ENCODE measurements at regions not wholly inside any gene's neighbourhood (a gene's known extent, or its start where the extent isn't known, plus 50 kb on each side); places are given as distances from the start of the nearest gene placed in this dataset.

DNA sequence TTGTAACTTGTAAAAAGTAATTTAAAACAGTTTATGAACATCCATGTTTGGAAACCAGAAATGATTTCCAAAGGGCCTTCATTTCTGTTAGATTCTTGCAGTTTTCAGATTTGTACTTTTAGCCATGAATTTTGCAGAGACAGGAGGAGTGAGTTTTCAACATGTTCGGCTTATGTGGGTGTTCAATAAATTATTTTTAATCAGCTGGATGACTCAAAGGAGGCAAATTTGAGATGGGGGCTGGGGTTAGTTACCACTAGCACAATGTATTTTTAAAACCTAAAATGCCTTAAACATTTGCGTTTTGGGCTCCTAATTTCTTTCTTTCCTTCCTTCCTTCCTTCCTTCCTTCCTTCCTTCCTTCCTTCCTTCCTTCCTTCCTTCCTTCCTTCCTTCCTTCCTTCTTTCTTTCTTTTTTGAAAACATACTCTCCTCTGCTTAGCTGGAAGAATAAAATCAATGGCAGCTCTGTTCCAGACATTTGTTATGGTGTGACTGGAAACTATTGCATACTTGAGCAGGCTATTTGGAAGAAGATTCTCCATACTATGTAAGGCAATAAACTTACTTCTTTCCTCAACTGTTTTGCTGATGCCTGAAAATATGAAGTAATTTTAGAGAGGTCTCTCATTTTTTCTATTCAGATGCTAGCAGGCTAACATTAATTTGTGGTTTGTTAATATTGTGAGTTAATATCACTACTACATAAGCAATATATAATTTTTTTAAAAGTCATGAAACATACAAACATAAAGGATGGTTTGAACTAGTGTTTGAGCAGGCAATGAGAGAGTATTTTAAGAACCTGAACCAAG lies 394.4 kb downstream of the NYAP2 start:
- FAIRE-seq: no peak

GRCh38 chr2:225788571-225789094 lies 389.1 kb downstream of the NYAP2 start:
- Histone ChIP-seq H3K4me1 (ENCODE audit: control insufficient read depth in 2 of 3, insufficient read depth in 2 of 3, low read depth in 1 of 3, low read length in 3 of 3) (no peaks in the 10 kb centered on the region), H3K27me3 (ENCODE audit: control insufficient read depth, insufficient read depth, low read length) (no peaks in the 10 kb centered on the region), H3K4me3 (ENCODE audit: low read length in 3 of 3) (no peak overlapping the region), H3K9ac (ENCODE audit: low read length in 3 of 3) (no peak overlapping the region), H3K27ac (ENCODE audit: low read depth in 2 of 2, low read length in 2 of 2) (no peak overlapping the region), H3K9me3 (ENCODE audit: control insufficient read depth in 2 of 3, insufficient read depth in 1 of 3, low read length in 3 of 3) (no peaks in the 10 kb centered on the region), H3K36me3 (ENCODE audit: control insufficient read depth in 2 of 3, insufficient read depth in 3 of 3, low read length in 3 of 3) (no peaks in the 10 kb centered on the region)
- FAIRE-seq: no peak
- TF ChIP-seq, protein P1, sequence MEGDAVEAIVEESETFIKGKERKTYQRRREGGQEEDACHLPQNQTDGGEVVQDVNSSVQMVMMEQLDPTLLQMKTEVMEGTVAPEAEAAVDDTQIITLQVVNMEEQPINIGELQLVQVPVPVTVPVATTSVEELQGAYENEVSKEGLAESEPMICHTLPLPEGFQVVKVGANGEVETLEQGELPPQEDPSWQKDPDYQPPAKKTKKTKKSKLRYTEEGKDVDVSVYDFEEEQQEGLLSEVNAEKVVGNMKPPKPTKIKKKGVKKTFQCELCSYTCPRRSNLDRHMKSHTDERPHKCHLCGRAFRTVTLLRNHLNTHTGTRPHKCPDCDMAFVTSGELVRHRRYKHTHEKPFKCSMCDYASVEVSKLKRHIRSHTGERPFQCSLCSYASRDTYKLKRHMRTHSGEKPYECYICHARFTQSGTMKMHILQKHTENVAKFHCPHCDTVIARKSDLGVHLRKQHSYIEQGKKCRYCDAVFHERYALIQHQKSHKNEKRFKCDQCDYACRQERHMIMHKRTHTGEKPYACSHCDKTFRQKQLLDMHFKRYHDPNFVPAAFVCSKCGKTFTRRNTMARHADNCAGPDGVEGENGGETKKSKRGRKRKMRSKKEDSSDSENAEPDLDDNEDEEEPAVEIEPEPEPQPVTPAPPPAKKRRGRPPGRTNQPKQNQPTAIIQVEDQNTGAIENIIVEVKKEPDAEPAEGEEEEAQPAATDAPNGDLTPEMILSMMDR (IDR thresholded peaks at IDR 0.05; ENCODE audit: borderline replicate concordance, extremely low read depth, insufficient read depth): no peak
- intact Hi-C loops (cut with DNase I): no loop called here
- no peak for DNase-seq

More for the DNA sequence above, 394.4 kb downstream of the NYAP2 start:
- Histone ChIP-seq H3K9me3 (ENCODE audit: control insufficient read depth in 2 of 3, insufficient read depth in 1 of 3, low read length in 3 of 3) (no peaks in the 10 kb centered on the region), H3K36me3 (ENCODE audit: control insufficient read depth in 2 of 3, insufficient read depth in 3 of 3, low read length in 3 of 3) (no peaks in the 10 kb centered on the region), H3K4me3 (ENCODE audit: low read length in 3 of 3) (no peak overlapping the region), H3K27ac (ENCODE audit: low read depth in 2 of 2, low read length in 2 of 2) (no peak overlapping the region), H3K9ac (ENCODE audit: low read length in 3 of 3) (no peak overlapping the region), H3K4me1 (ENCODE audit: control insufficient read depth in 2 of 3, insufficient read depth in 2 of 3, low read depth in 1 of 3, low read length in 3 of 3) (no peaks in the 10 kb centered on the region), H3K27me3 (ENCODE audit: control insufficient read depth, insufficient read depth, low read length) (no peaks in the 10 kb centered on the region)
- intact Hi-C loops (cut with DNase I): no loop called here
- TF ChIP-seq, protein P1 (IDR thresholded peaks at IDR 0.05; ENCODE audit: borderline replicate concordance, extremely low read depth, insufficient read depth): no peak
- DNase-seq: no peak

DNA sequence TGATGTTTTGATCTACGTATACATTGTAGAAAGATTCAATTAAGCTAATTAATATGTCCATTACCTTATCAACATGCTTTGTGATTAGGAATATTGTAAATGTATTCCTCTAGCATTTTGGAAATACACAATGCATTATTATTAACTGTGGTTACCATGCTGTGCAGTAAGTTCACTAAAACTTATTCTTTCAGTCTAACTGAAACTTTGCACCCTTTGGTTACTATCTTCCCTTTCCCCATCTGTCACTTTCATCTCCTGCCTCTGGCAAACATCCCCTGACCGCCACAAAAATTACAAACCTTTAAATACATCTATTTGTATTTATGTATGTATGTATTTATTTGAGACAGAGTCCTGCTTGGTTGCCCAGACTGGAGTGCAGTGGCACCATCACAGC lies 388.0 kb downstream of the NYAP2 start:
- intact Hi-C loops (cut with DNase I): no loop called here
- Histone ChIP-seq H3K36me3 (ENCODE audit: control insufficient read depth in 2 of 3, insufficient read depth in 3 of 3, low read length in 3 of 3) (no peaks in the 10 kb centered on the region), H3K4me3 (ENCODE audit: low read length in 3 of 3) (no peak overlapping the region), H3K9ac (ENCODE audit: low read length in 3 of 3) (no peak overlapping the region), H3K27me3 (ENCODE audit: control insufficient read depth, insufficient read depth, low read length) (no peaks in the 10 kb centered on the region), H3K9me3 (ENCODE audit: control insufficient read depth in 2 of 3, insufficient read depth in 1 of 3, low read length in 3 of 3) (no peaks in the 10 kb centered on the region), H3K4me1 (ENCODE audit: control insufficient read depth in 2 of 3, insufficient read depth in 2 of 3, low read depth in 1 of 3, low read length in 3 of 3) (no peaks in the 10 kb centered on the region), H3K27ac (ENCODE audit: low read depth in 2 of 2, low read length in 2 of 2) (no peak overlapping the region)
- DNase-seq (no peak), FAIRE-seq (no peak)
- TF ChIP-seq, protein P1 (IDR thresholded peaks at IDR 0.05; ENCODE audit: borderline replicate concordance, extremely low read depth, insufficient read depth): no peak
